Left lung (tissue), 4 donors: ENCODE measurements at regions not wholly inside any gene's neighbourhood (a gene's known extent, or its start where the extent isn't known, plus 50 kb on each side); places are given as distances from the start of the nearest gene placed in this dataset.

Experiments
- ATAC-seq: fragments of 200-7000 bp; cut with Tn5 transposase; one replicate; pipeline ENCODE4 v1.9.1; 2020; ENCODE audit warnings: moderate library complexity
- DNase-seq, 4 donors: peaks; one replicate each; pipeline ENCODE4 v3.0.0-alpha.2; 2013 to 2020
- H3K27ac ChIP-seq, 2 donors: fragments of 200-600 bp; sonication (generic) in 1 of 2; one replicate each; pipeline versions ENCODE4 v1.5.0 to v1.8.0; 2020 to 2021
- H3K27me3 ChIP-seq, 2 donors: fragments of 200-600 bp; sonication (generic) in 1 of 2; one replicate each; pipeline versions ENCODE4 v1.5.0 to v1.8.0; 2020 to 2021
- H3K36me3 ChIP-seq, 2 donors: fragments of 200-600 bp; sonication (generic) in 1 of 2; one replicate each; pipeline versions ENCODE4 v1.5.0 to v1.8.0; 2020 to 2021
- H3K4me1 ChIP-seq, 2 donors: fragments of 200-600 bp; one replicate each; pipeline ENCODE4 v1.8.0; 2021
- H3K4me3 ChIP-seq, 2 donors: fragments of 200-600 bp; sonication (generic) in 1 of 2; one replicate each; pipeline versions ENCODE4 v1.5.0 to v1.8.0; 2020 to 2021; ENCODE audit warnings: mild to moderate bottlenecking in 1 of 2
- H3K9me3 ChIP-seq, 2 donors: fragments of 200-600 bp; sonication (generic) in 1 of 2; one replicate each; pipeline versions ENCODE4 v1.5.0 to v1.8.0; 2020 to 2021
- CTCF ChIP-seq, 2 donors: fragments of 200-600 bp; sonication (generic) in 1 of 2; IDR thresholded peaks; one replicate each; pipeline versions ENCODE4 v1.5.0 to v1.8.0; 2021; ENCODE audit warnings: antibody characterized with exemption in 2 of 2
- intact Hi-C, 2 donors: fragments of 100-400 bp; cut with DNase I; formaldehyde crosslinking; loops; one replicate each; pipeline versions ENCODE4 v1.11.2 to v1.14.2; 2022
- donor health status: DM: no; HTN: yes; CAD: no.
- donor health status: DM: no; HTN: no; CAD: no.

GRCh38 chr15:39075311-39075710 lies 505.6 kb upstream of the THBS1 start:
- no peak for ATAC-seq
- Histone ChIP-seq H3K4me1 (no peaks in the 10 kb centered on the region), H3K9me3 (no peaks in the 10 kb centered on the region), H3K4me3 (no peak overlapping the region), H3K27me3 (no peaks in the 10 kb centered on the region), H3K36me3 (no peaks in the 10 kb centered on the region), H3K27ac (no peak overlapping the region)
- TF ChIP-seq CTCF (IDR thresholded peaks at IDR 0.05) = no peak
- intact Hi-C loops = no loop called here
- DNase-seq = no peak

GRCh38 chr15:39075756-39076341 lies 505.0 kb upstream of the THBS1 start:
- ATAC-seq (no peak), DNase-seq (no peak)
- Histone ChIP-seq H3K27ac (no peak overlapping the region), H3K27me3 (no peaks in the 10 kb centered on the region), H3K4me3 (no peak overlapping the region), H3K36me3 (no peaks in the 10 kb centered on the region), H3K9me3 (no peaks in the 10 kb centered on the region), H3K4me1 (no peaks in the 10 kb centered on the region)
- TF ChIP-seq CTCF (IDR thresholded peaks at IDR 0.05) = no peak
- intact Hi-C loops = no loop called here

GRCh38 chr15:39078026-39078425 lies 502.9 kb upstream of the THBS1 start:
- Histone ChIP-seq H3K4me3 (no peak overlapping the region), H3K27me3 (no peaks in the 10 kb centered on the region), H3K4me1 (peaks cover 0 to under 1% of the 10 kb centered on the region in 2 donors), H3K9me3 (no peaks in the 10 kb centered on the region), H3K36me3 (no peaks in the 10 kb centered on the region), H3K27ac (no peak overlapping the region)
- ATAC-seq = no peak
- no peak for TF ChIP-seq CTCF (IDR thresholded peaks at IDR 0.05)
- no peak for DNase-seq
- intact Hi-C loops = no loop called here

GRCh38 chr15:39079296-39079847 lies 501.5 kb upstream of the THBS1 start:
- H3K9me3 ChIP-seq = no peaks in the 10 kb centered on the region
- H3K27ac ChIP-seq = no peak overlapping the region
- H3K27me3 ChIP-seq = no peaks in the 10 kb centered on the region
- ATAC-seq (no peak), DNase-seq (peak in 1 of 4 donors; percentile 21)
- intact Hi-C loops = no loop called here
- no peaks in the 10 kb centered on the region for H3K36me3 ChIP-seq
- no peak for TF ChIP-seq CTCF (IDR thresholded peaks at IDR 0.05)
- H3K4me3 ChIP-seq = no peak overlapping the region
- H3K4me1 ChIP-seq = peaks cover 0 to 3% of the 10 kb centered on the region in 2 donors

DNA sequence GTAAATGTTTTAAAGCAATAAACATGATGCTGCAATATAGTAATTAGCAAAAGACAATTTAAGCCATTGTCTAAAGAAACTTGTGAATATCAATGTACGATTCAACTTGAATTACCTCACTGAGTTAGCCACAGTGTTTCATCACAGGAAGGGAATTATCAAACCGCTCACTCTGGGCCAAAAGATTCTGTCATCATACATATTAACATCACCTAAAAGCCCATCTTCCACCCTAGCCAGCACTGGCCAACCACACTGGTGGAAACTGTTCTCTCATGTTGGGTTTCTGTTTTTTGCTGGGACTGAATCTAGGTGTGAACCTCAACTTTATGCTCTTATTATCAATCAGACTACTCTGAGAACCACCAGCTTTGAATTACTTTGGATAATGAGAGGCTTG lies 497.7 kb upstream of the THBS1 start:
- no peaks in the 10 kb centered on the region for H3K36me3 ChIP-seq
- H3K4me3 ChIP-seq = no peak overlapping the region
- ATAC-seq (no peak), DNase-seq (no peak)
- TF ChIP-seq CTCF (IDR thresholded peaks at IDR 0.05) = no peak
- H3K4me1 ChIP-seq = peaks cover 0 to 7% of the 10 kb centered on the region in 2 donors
- H3K9me3 ChIP-seq = no peaks in the 10 kb centered on the region
- H3K27me3 ChIP-seq = no peaks in the 10 kb centered on the region
- H3K27ac ChIP-seq = no peak overlapping the region
- intact Hi-C loops = no loop called here
